SH-SY5Y (cell line): ENCODE measurements at regions not wholly inside any gene's neighbourhood (a gene's known extent, or its start where the extent isn't known, plus 50 kb on each side); places are given as distances from the start of the nearest gene placed in this dataset.

Experiments used
- GATA2 ChIP-seq: IDR thresholded peaks from 2 replicates; pipeline ENCODE4 v1.6.1; 2011; ENCODE audit warnings: mild to moderate bottlenecking, low read depth, low read length
- GATA3 ChIP-seq: IDR thresholded peaks from 2 replicates; pipeline ENCODE4 v1.6.1; 2011; ENCODE audit warnings: low read depth, mild to moderate bottlenecking, low read length, moderate library complexity

DNA sequence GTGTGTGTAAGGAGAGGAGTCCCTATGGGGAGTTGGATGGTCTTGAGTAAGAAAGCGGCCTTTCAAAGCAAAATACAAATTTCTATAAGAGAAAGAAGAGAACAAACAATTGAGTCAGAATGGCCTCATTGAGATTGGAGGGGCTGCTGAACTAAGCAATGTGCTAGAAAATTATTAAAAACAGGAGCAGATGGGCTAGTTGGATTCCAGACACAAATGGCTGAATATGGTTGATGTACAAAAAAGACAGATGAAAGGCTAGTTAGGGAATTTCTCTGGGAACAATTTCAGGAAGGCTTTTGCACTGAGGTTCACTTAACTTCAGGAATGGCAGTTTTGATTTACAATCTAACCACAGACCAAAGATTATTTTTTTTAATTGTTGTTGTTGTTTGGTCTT lies 1806.8 kb upstream of the TENM3 start:
- TF ChIP-seq GATA2 (no peak), GATA3 (no peak)

DNA sequence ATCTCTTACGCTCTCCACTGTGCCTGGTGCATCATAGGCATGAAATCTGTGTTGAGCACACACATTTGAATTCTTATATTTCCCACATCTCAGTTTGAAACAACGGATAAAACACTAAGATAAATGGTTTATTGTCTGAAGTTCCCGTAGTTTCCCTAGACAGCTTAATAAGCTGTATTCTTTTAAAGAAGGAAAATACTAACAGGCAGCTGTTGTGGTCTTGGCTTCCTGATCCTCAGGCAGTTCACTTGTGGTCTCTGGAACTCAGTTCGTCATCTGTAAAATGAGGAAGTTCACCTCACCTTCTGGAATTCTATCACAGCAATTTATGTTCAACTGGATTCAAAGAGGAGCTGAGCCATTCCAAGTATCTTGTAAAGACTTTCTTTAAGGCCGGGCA lies 1805.6 kb upstream of the TENM3 start:
- no peak for TF ChIP-seq GATA2
- no peak for TF ChIP-seq GATA3

DNA sequence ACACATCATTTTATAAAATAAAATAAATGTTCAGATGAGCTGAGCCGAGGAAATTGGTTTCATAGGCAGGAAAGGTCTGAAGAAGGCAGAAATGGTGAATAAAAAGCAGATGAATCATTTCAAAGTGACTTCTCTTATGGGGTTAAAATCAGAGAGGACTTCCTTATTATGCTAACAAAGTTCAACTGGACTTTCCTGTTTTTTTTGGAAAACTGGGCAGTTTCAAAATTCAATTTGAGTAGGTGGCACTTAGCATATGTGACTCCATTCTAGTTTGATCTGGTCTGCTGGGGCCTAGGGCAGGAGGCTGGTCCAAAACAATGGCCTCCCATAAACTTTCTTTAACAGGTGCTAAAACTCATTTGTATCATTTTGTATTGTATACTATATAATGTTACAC lies 1794.9 kb upstream of the TENM3 start:
- TF ChIP-seq GATA3 (no peak), GATA2 (no peak)

DNA sequence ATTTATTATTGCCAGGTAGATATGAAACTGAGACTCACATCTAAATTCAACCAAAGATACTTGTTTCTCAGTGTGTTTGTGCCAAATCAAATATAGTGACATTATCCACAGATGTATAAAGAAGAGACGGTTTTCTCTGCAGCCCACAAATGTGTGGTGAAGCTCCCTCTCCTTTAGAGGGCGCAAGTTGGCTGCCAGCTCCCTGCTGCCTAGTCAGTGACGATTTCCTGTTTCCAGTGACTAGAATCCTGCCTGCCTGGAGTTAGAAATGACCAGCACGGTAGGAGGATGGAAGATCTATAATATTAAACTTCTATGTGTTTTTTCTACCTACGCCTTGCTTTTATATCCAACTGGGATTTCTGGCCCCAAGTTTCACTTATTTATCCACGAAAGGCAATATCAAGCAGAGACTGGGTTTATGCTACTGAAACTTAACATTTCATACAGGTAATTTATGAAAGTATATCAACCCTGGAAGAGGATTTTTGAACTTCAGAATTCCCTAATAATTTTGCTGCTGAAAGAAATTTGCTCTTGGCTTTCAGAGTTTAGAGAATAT lies 1793.7 kb upstream of the TENM3 start:
- no peak for TF ChIP-seq GATA3
- no peak for TF ChIP-seq GATA2

DNA sequence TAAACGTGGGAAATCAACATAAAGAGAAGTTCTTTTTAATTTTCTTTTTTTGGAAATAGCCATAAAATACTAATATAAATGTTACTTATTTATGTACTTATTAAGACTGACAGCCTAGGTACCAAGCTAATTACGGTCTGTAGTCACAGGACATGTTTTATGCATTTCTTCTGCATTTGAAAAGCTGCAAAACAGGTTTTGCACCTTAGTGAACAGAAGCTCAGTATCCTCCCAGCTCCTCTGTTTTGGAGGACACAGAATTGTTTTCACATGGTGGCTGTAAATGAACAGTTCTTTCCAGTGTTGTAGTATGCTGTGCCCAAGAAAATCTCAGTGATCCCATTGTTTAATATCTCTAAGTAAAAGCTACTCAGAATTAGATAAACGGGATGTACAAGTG lies 1788.0 kb upstream of the TENM3 start:
- no peak for TF ChIP-seq GATA3
- no peak for TF ChIP-seq GATA2

DNA sequence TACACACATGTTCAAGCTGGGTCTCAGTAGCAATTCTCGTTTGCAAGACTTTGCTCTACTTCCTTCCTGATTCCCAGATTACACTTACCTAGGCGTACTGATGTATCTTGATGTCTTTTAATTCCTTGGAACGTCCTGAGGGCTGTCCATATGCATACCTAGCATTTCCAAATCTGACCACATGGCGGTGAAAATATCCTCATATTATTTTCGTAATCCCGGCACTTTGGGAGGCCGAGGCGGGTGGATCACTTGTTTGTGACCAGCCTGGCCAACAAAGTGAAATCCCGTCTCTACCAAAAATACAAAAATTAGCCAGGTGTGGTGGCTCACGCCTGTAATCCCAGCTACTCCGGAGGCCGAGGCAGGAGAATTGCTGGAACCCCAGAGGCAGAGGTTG lies 1786.3 kb upstream of the TENM3 start:
- TF ChIP-seq GATA2 (no peak), GATA3 (no peak)

DNA sequence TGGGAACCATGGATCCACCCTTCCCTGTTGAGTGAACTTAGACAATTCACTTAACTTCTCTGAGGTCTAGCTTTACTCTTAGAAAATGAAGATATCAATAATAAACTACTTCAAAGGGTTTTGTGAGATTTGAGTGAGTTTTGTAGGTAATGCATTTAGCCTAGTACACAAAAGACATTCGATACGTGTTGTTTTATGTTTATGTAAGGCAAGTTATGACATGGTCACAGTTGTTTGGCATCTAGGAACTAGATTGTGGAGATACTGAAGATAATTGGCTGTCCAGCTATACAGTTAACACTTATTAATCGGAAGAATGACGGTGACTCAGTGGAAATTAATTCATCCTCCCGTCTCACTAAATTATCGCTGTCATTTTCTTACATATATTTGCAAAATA lies 1781.1 kb upstream of the TENM3 start:
- TF ChIP-seq GATA3 (no peak), GATA2 (no peak)

DNA sequence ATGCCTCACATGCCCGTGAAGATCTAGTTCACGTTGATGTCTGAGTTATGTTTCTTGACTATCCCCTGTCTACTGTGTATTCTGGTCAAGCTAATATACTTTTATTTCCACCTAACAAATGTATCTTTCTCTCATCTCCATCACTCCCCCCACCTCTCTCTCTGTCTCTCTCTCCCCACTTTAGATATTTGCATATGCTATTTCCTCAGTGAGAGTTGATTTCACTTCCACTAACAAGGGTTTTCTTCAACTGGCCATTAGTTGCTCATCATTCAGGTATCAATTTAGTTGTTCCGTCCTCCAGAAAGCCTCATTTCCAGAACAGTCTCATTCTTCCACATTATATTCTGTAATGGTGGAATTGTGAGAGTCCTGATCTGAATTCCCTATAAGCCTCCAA lies 1777.8 kb upstream of the TENM3 start:
- TF ChIP-seq GATA2, result no peak
- TF ChIP-seq GATA3, result no peak

DNA sequence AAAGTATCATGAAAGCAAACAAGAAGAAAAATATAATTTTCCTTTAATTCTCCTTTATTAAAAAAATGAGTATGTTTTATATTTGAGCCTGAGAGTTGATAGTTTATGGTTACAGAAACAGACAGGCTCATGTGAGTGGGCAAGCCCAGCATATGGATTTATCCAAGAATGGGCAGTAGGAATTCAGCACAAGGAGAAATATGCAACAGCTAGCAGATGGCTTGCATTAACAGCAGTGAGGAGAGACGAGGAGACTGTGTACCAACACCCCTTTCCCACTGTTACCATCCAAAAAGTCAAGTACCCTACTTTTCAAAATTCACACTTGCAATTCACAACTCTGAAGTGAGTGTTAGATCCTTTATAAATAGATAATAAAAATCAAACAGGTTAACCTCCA lies 1760.2 kb upstream of the TENM3 start:
- TF ChIP-seq GATA3 (no peak), GATA2 (no peak)

DNA sequence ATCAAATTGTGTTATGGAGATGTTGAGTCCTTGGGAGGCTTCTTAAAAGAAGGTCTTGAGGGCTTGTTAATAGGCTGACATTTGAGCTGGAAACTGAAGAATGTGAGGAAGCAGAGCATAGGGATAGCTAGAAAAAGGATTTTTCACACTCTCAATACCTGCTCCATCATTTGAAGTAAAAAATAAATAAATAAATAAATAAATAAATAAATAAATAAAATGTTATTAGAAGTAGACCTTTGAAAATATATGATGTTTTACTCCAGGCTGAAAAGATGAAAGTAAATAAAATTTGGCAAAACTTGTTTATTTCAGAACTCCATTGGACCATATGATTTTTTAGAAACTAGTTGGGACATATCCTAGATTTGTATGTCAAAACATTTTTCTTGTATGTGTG lies 1757.8 kb upstream of the TENM3 start:
- TF ChIP-seq GATA2 (no peak), GATA3 (no peak)

DNA sequence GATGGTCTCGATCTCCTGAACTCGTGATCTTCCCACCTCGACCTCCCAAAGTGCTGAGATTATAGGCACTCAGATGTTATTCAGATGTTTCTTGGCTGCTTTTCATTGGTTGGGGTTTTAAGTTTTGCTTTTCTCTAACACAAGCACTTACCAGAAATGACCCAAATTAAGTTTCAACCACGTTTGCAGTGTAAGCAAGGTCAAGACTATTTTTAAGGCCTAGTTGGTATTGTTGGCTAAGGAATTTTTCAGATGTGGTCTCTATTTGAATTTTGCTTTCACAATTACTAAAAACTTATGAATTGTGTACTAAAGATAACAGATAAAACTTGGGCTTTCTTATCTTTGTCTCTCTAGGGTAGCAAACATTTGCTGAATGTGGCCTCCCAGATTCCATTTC lies 1756.9 kb upstream of the TENM3 start:
- no peak for TF ChIP-seq GATA3

DNA sequence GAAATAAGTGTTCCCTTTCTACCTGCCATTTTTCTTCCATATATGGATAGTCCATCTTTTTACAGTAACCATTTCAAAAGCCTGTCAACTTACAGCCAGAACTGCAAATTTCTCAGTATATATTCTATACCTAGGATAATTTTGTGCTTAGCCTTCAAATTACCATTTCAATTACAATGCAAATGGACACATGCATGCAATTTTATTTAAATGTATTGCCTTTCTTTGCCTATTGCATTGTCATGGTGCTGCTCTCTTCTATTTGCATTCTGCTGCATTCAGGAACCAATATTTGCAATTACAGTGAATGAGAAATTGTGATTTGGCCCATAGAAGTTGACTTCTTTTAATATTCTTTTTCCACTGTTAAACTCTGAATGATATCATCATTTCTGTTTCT lies 1753.4 kb upstream of the TENM3 start:
- TF ChIP-seq GATA3, result no peak
- no peak for TF ChIP-seq GATA2

DNA sequence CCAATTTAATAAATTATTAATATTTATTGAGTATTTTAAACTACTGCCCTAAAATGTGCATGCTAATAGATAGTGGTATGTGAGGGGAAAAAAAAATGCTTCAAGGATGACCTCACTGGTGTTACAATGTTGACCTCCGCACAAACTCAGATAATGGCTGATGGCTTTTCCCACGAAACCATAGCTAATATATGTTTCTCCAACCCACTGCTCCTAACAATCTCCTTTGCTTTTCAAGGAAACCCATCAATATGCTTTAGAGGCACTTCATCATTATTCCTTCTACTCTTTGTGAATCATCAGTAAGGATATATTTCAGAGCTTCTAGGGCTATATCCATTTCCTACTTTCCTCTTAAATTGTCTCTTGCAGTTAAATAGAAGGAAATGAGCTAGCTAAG lies 1752.0 kb upstream of the TENM3 start:
- TF ChIP-seq GATA2 (no peak), GATA3 (no peak)

DNA sequence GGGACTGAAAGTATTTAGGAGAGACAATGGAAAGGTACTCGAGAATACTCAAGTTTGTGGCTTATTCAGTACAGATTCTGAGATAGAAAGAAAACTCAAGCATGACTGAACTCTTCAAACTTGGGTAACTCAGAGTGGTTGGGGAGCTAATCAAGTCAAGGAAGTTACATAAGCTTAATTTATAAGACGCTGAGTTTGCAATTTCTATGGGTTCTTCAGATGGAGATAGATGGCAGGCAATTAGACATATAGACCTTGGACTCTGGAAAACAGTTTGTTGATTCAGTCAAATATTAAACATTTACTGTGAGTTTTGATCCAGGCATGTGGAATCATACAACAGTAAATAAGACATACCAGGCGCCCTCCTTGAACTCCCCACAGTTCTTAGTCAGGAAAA lies 1749.9 kb upstream of the TENM3 start:
- no peak for TF ChIP-seq GATA3
- TF ChIP-seq GATA2, result no peak

DNA sequence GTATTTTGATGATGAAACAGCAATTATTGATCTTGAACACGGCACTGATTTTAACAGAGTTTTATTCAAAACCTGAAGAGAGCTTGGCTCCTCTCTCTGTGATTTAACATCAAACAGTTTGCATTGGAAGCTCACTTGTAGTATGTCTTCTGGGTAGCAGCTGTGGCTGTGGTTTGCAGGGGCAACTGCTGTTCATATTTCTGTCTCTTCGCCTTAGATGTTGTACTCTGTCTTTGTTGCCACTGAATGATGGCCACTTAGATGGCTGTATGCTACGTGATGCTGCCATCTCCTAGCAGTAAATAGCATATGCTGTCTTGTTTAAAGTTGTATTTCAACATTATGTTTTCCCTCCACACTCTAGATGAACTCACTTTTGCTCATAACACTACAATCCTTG lies 1743.0 kb upstream of the TENM3 start:
- TF ChIP-seq GATA2 (no peak), GATA3 (no peak)

DNA sequence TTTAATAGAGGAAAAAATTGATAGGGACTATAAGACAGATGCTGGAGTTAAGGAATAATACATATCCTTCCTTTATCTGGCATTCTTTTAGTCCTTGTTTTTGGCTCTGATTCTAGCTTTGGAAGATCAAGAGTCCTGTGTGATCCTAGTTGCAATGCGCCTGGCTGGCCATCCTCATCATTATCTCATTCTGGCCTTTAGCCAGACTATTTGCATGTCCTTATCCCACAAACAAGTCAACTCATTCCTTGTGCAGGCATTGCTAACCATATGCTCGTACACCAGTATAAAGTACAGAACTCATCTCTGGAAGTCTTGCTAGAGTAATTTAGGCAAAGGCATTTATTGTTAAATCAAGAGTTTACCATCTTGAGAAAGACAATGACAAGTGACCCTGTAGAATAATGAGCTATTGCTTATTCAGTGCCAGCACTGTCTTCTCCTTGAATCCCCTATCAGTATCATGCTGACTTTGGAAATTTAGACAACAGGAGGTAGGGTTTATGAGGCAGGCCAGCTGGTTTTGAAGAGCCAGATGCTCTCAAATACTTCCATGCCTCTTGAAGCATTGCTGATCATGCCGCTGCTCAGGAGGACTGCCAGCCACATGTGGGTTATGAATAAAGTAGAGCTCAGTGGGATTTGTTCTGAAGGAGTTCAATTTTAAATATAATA lies 1730.3 kb upstream of the TENM3 start:
- TF ChIP-seq GATA3, result no peak
- TF ChIP-seq GATA2, result no peak

DNA sequence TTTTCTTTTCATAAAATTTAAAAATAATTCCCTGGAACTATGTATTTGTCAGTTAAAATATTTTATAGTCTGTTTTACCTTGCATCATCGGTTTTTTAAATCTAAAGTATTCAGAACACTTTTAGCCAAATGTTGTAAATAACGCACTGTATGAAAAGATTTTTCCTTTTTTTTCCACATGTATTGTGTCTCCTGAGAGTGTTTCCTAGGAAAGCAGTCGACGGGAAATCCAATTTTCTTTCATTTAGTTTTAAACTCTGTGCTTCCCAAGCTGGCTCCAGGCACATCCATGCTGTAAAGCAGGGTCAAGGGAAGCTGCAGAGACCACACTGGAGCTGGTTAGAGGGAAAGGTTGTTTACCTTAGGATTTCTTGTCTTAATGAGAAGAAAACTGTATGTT lies 1724.3 kb upstream of the TENM3 start:
- TF ChIP-seq GATA2, result no peak
- TF ChIP-seq GATA3, result no peak
